Keratinocyte (primary cell): ENCODE measurements at regions not wholly inside any gene's neighbourhood (a gene's known extent, or its start where the extent isn't known, plus 50 kb on each side); places are given as distances from the start of the nearest gene placed in this dataset.

Source experiments
- DNase-seq: peaks from one replicate; pipeline ENCODE4 v3.0.0-alpha.2; 2011; ENCODE audit warnings: low read depth, missing footprints, low spot score
- FAIRE-seq: peaks from 2 replicates; lab custom pipeline; 2011; peaks lifted over from hg19 to GRCh38; lab: Jason Lieb, UNC
- H2AFZ ChIP-seq: 2 replicates; pipeline ENCODE4 v1.6.0; 2012; ENCODE audit warnings: low read length, control low read depth, inconsistent platforms; ENCODE audit not compliant: control insufficient read depth
- H3K27ac ChIP-seq: 2 replicates; pipeline ENCODE4 v1.5.1; 2011; ENCODE audit warnings: low read length; ENCODE audit not compliant: control insufficient read depth, insufficient read depth
- H3K27me3 ChIP-seq: 3 replicates; pipeline ENCODE4 v1.6.0; 2011; ENCODE audit warnings: low read length; ENCODE audit not compliant: control insufficient read depth, insufficient read depth; ENCODE audit errors: extremely low read depth
- H3K36me3 ChIP-seq, 2 experiments: 2 replicates in 1 of 2; 3 replicates in 1 of 2; pipeline ENCODE4 v1.5.1; 2011; ENCODE audit warnings: low read length in 2 of 2, mild to moderate bottlenecking in 1 of 2; ENCODE audit not compliant: control insufficient read depth in 2 of 2, insufficient read depth in 2 of 2; ENCODE audit errors: extremely low read depth in 1 of 2
- H3K4me1 ChIP-seq: 3 replicates; pipeline ENCODE4 v1.5.1; 2011; ENCODE audit warnings: low read length; ENCODE audit not compliant: control insufficient read depth, insufficient read depth; ENCODE audit errors: extremely low read depth
- H3K4me2 ChIP-seq: 3 replicates; pipeline ENCODE4 v1.6.0; 2011; ENCODE audit warnings: low read depth, low read length; ENCODE audit not compliant: control insufficient read depth, insufficient read depth; ENCODE audit errors: extremely low read depth
- H3K4me3 ChIP-seq, 3 experiments: fragments of 200-600 bp in 1 of 3; sonication (generic) in 1 of 3; 2 replicates in 2 of 3; 3 replicates in 1 of 3; pipeline ENCODE4 v1.5.1; 2011 to 2016; ENCODE audit warnings: low read length in 3 of 3, mild to moderate bottlenecking in 3 of 3, control low read depth in 2 of 3, inconsistent platforms in 1 of 3, low read depth in 1 of 3, mixed read lengths in 1 of 3, mixed run types in 1 of 3, moderate library complexity in 1 of 3; ENCODE audit not compliant: control insufficient read depth in 2 of 3, insufficient read depth in 2 of 3; ENCODE audit errors: extremely low read depth in 1 of 3
- H3K79me2 ChIP-seq: 2 replicates; pipeline ENCODE4 v1.6.0; 2012; ENCODE audit warnings: low read length; ENCODE audit not compliant: control insufficient read depth, insufficient read depth
- H3K9ac ChIP-seq: 3 replicates; pipeline ENCODE4 v1.6.0; 2011; ENCODE audit warnings: low read length; ENCODE audit not compliant: control insufficient read depth, insufficient read depth; ENCODE audit errors: extremely low read depth
- H3K9me1 ChIP-seq: 3 replicates; pipeline ENCODE4 v1.6.0; 2011; ENCODE audit warnings: low read length; ENCODE audit not compliant: control insufficient read depth, insufficient read depth; ENCODE audit errors: extremely low read depth
- H3K9me3 ChIP-seq: 2 replicates; pipeline ENCODE4 v1.5.1; 2012; ENCODE audit warnings: low read depth, low read length; ENCODE audit not compliant: control insufficient read depth
- H4K20me1 ChIP-seq: 3 replicates; pipeline ENCODE4 v1.6.0; 2011; ENCODE audit warnings: low read length; ENCODE audit not compliant: control insufficient read depth, insufficient read depth; ENCODE audit errors: extremely low read depth
- CTCF ChIP-seq, 3 experiments: IDR thresholded peaks in 1 of 3; conservative IDR thresholded peaks in 1 of 3; optimal IDR thresholded peaks in 1 of 3; 2 replicates in 2 of 3; 3 replicates in 1 of 3; pipeline versions ENCODE3 to v1.5.1; 2011; ENCODE audit warnings: low read length in 3 of 3, mild to moderate bottlenecking in 3 of 3, moderate library complexity in 2 of 3, control low read depth in 1 of 3, inconsistent platforms in 1 of 3; ENCODE audit not compliant: insufficient read depth in 2 of 3; ENCODE audit errors: extremely low read depth in 1 of 3
- EZH2 ChIP-seq: IDR thresholded peaks from one replicate; pipeline ENCODE4 v1.6.1; 2012; ENCODE audit warnings: inconsistent platforms, mild to moderate bottlenecking, low read length, moderate library complexity
- dilution Hi-C: fragments of 300-500 bp; cut with MboI; formaldehyde crosslinking; loops from one replicate; pipeline ENCODE4 v1.7.0; 2020; ENCODE audit warnings: low sequenced_read_pairs; ENCODE audit not compliant: extremely low pct_ligation_motif_present

GRCh38 chr6:112482373-112482772 is 135.2 kb downstream of the RFPL4B start:
- Histone ChIP-seq H3K36me3 (no peaks in the 10 kb centered on the region), H3K9ac (no peak overlapping the region), H3K9me1 (no peaks in the 10 kb centered on the region), H3K4me3 (no peak overlapping the region), H3K27me3 (peaks cover 1% of the 10 kb centered on the region), H3K79me2 (no peaks in the 10 kb centered on the region), H3K9me3 (no peaks in the 10 kb centered on the region), H2AFZ (no peak overlapping the region), H3K4me1 (peaks cover 6% of the 10 kb centered on the region), H3K4me2 (no peak overlapping the region), H3K27ac (no peak overlapping the region), H4K20me1 (no peaks in the 10 kb centered on the region)
- FAIRE-seq (peak; percentile 41), DNase-seq (no peak)
- dilution Hi-C loops, result no loop called here
- TF ChIP-seq EZH2 (no peak), CTCF (optimal IDR thresholded peaks at IDR 0.05 in 1 of 3, IDR thresholded peaks at IDR 0.05 in 1 of 3, conservative IDR thresholded peaks at IDR 0.05 in 1 of 3; ENCODE audit: extremely low read depth in 1 of 3, insufficient read depth in 2 of 3, low read length in 3 of 3) (no peak)

- no peaks in the 10 kb centered on the region for H3K36me3 ChIP-seq
- TF ChIP-seq CTCF (optimal IDR thresholded peaks at IDR 0.05 in 1 of 3, IDR thresholded peaks at IDR 0.05 in 1 of 3, conservative IDR thresholded peaks at IDR 0.05 in 1 of 3; ENCODE audit: extremely low read depth in 1 of 3, insufficient read depth in 2 of 3, low read length in 3 of 3) (no peak), EZH2 (no peak)
- H3K9me1 ChIP-seq, result no peaks in the 10 kb centered on the region
- peaks cover 6% of the 10 kb centered on the region for H3K4me1 ChIP-seq
- FAIRE-seq (no peak), DNase-seq (no peak)
- H3K9me3 ChIP-seq, result no peaks in the 10 kb centered on the region
- no peak overlapping the region for H3K4me2 ChIP-seq
- no peak overlapping the region for H3K9ac ChIP-seq
- no peak overlapping the region for H3K4me3 ChIP-seq
- no peaks in the 10 kb centered on the region for H3K27me3 ChIP-seq
- H3K27ac ChIP-seq, result no peak overlapping the region
- dilution Hi-C loops, result no loop called here
- H4K20me1 ChIP-seq, result no peaks in the 10 kb centered on the region
- no peak overlapping the region for H2AFZ ChIP-seq
- no peaks in the 10 kb centered on the region for H3K79me2 ChIP-seq
Observed at GRCh38 chr6:112485120-112485826, 138.1 kb downstream of the RFPL4B start.
